ENCODE measurements at regions not wholly inside any gene's neighbourhood (a gene's known extent, or its start where the extent isn't known, plus 50 kb on each side); places are given as distances from the start of the nearest gene placed in this dataset.

DNA sequence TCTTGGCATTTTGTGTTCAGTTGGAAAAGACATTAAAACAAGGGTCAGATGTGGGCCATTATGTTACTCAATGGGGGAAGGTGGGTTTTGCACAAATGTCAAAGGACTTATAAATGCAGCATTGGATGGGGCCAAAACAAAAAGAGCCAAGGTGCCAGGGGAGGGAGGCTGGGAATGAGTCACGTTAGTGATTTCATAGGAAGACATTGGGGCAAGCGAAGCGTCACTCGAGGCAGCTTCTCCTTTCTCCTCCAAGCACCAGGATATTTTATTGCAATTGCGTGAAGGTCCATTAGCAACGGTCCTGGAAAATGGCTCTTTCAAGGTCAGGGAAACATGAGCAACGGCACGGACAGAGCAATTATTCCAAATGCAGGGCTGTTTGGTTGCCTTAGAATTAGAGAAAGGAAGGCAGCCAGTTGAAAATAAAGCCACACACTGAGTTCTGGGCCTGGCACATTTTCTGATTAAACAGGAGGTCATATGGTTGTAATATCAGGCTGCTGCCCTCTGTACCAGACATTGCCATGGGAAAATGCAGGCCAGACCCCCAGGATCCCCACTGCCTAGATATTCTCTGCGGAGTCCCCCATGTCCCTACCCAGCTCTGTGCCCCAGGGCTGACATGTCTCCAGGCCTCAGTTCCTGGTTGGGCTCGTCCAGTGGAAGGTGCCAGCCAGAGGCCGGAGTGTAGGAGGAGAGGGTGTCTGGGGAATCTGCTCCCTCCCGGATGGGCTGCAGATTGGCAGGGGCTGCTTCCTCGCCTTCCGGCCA is 63.3 kb upstream of the NANOS1 start:
- no peaks in the 10 kb centered on the region for H3K9me3 ChIP-seq (replicated peaks in 1 of 3)
- H3K27ac ChIP-seq, result peak overlapping the region in 3 of 5 donors; percentile 47 to 64 (median 58)
- intact Hi-C loops (cut with DNase I), result no loop called here
- H3K27me3 ChIP-seq, result no peaks in the 10 kb centered on the region
- peak; percentile 31 to 72 (median 56) for DNase-seq
- TF ChIP-seq CTCF (IDR thresholded peaks at IDR 0.05) (no peak), POLR2A (IDR thresholded peaks at IDR 0.05) (no peak)
- H3K4me1 ChIP-seq (replicated peaks in 1 of 2), result peaks cover 6 to 23% of the 10 kb centered on the region in 2 donors
- 56 to 70% (median 61%) methylated on average over 13 to 14 of the region's 14 CpGs for WGBS, 4 donors
- no peaks in the 10 kb centered on the region for H3K36me3 ChIP-seq (replicated peaks in 1 of 2)
- H3K4me3 ChIP-seq, result no peak overlapping the region

- Histone ChIP-seq H3K27ac (peak overlapping the region in 1 of 5 donors; percentile 64), H3K9me3 (replicated peaks in 1 of 3) (no peaks in the 10 kb centered on the region), H3K4me1 (replicated peaks in 1 of 2) (peaks cover 3 to 23% of the 10 kb centered on the region in 2 donors), H3K4me3 (no peak overlapping the region), H3K27me3 (no peaks in the 10 kb centered on the region), H3K36me3 (replicated peaks in 1 of 2) (no peaks in the 10 kb centered on the region)
- intact Hi-C loops (cut with DNase I), result no loop called here
- DNase-seq, result no peak
- 83 to 100% (median 93%) methylated on average over 4 of the region's 4 CpGs for WGBS, 4 donors
- TF ChIP-seq CTCF (IDR thresholded peaks at IDR 0.05) (no peak), POLR2A (IDR thresholded peaks at IDR 0.05) (no peak)
These were observed 62.7 kb upstream of the NANOS1 start for GRCh38 chr10:118966850-118967125.

DNA sequence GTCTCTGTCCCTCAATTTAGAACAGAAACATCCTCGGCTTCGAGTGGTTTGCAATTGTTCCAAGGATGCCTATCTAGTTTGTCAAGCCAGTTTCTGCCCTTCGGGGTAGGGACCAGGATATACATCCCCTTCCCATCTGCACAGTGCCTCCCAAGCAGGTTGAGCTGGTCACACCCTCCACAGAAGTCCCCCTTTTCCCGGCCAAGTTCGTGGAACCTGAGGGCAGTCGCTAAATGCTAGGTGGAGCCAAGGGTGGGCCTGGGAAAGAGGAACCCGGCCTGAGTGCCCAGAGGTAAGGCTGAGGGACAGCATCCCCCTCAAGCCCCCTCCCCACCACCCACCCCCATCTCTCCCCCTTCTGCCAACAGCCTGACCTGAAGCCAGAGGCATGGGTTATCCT is 62.4 kb upstream of the NANOS1 start:
- intact Hi-C loops (cut with DNase I), result no loop called here
- no peak overlapping the region for H3K4me3 ChIP-seq
- 80 to 90% (median 86%) methylated on average over 4 to 7 of the region's 7 CpGs for WGBS, 4 donors
- H3K36me3 ChIP-seq (replicated peaks in 1 of 2), result no peaks in the 10 kb centered on the region
- TF ChIP-seq CTCF (IDR thresholded peaks at IDR 0.05) (no peak), POLR2A (IDR thresholded peaks at IDR 0.05) (no peak)
- no peaks in the 10 kb centered on the region for H3K9me3 ChIP-seq (replicated peaks in 1 of 3)
- H3K4me1 ChIP-seq (replicated peaks in 1 of 2), result peaks cover 0 to 19% of the 10 kb centered on the region in 2 donors
- H3K27ac ChIP-seq, result no peak overlapping the region
- H3K27me3 ChIP-seq, result no peaks in the 10 kb centered on the region
- peak in 3 of 7 donors; percentile 4 to 23 (median 14) for DNase-seq

DNA sequence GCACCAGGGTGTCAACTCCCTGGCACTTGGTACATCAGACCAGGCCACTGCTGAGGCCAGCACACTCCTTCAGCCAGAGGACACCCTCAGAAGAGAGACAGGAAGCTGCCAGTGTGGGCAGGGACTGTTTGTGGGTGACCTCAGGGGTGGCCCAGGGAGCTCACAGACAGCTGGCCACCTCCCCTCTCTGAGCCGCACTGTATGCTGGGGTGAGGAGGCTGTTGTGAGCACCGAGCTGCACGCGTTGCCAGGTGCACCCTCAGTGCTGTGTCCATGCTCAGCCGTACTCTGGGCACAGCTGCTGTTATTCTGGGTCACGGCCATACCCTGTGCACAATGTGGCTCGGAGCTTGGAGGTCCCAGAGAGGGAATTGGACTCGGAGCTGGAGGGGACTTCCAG is 61.5 kb upstream of the NANOS1 start:
- Histone ChIP-seq H3K4me3 (no peak overlapping the region), H3K27ac (no peak overlapping the region), H3K4me1 (replicated peaks in 1 of 2) (peaks cover 0 to 12% of the 10 kb centered on the region in 2 donors), H3K9me3 (replicated peaks in 1 of 3) (no peaks in the 10 kb centered on the region), H3K27me3 (no peaks in the 10 kb centered on the region), H3K36me3 (replicated peaks in 1 of 2) (no peaks in the 10 kb centered on the region)
- WGBS, 4 donors, result 69 to 78% (median 73%) methylated on average over 7 to 8 of the region's 8 CpGs
- DNase-seq, result peak in 2 of 7 donors; percentile 7 to 38
- intact Hi-C loops (cut with DNase I), result no loop called here
- TF ChIP-seq POLR2A (IDR thresholded peaks at IDR 0.05) (no peak), CTCF (IDR thresholded peaks at IDR 0.05) (no peak)

Data from adrenal gland (tissue), 9 donors.